ENCODE measurements at regions not wholly inside any gene's neighbourhood (a gene's known extent, or its start where the extent isn't known, plus 50 kb on each side); places are given as distances from the start of the nearest gene placed in this dataset.

DNA sequence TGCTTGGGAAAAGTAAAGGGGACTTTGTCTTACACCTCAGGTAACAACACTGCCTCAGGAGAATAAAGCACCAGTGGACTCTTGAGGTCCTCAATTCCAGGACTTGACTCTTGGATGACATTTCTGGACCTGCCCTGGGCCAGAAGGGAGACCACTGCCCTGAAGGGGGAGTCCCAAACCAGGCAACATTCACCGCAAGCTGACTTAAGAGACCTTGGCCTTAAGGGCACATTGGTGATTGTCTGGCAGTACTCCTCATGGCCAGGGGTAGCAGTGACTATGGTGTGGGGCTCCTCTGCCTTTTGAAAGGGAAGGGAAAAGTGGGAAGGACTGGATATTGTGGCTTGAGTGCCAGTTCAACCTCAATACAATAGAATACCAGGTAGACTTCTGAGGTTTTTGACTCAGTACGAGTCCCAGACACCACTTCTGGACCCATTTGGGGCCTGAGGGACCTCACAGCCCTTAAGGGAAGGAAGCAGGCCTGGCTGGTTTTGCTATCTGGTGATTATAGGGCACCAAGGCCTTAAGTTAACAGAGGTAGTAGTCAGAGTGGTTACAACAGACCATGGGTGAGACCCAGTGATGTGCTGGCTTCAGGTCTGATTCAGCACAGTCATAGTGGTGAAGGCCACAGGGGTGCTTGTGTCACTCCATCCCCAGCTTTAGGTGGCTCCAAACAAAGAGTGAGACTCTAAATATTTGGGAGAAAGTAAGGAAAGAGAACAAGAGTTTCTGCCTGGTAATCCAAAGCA is 121.2 kb upstream of the TET2 start:
- TF ChIP-seq CBX5 (IDR thresholded peaks at IDR 0.05; ENCODE audit: low read depth, low read length) (no peak), POLR2AphosphoS5 (IDR thresholded peaks at IDR 0.05; ENCODE audit: low read depth, low read length) (no peak), EZH2 (IDR thresholded peaks at IDR 0.05; ENCODE audit: low read depth, low read length, severe bottlenecking) (no peak), MAX (IDR thresholded peaks at IDR 0.05) (no peak), BCL11A (IDR thresholded peaks at IDR 0.05; ENCODE audit: low read depth in 2 of 2, low read length in 2 of 2) (no peak), GABPA (IDR thresholded peaks at IDR 0.05; ENCODE audit: borderline replicate concordance, insufficient read depth, low read length) (no peak), PHF8 (conservative IDR thresholded peaks at IDR 0.05; ENCODE audit: low read depth, low read length) (no peak), YY1 (IDR thresholded peaks at IDR 0.05; ENCODE audit: low read depth, low read length) (no peak)
- TF ChIP-seq, protein P1, sequence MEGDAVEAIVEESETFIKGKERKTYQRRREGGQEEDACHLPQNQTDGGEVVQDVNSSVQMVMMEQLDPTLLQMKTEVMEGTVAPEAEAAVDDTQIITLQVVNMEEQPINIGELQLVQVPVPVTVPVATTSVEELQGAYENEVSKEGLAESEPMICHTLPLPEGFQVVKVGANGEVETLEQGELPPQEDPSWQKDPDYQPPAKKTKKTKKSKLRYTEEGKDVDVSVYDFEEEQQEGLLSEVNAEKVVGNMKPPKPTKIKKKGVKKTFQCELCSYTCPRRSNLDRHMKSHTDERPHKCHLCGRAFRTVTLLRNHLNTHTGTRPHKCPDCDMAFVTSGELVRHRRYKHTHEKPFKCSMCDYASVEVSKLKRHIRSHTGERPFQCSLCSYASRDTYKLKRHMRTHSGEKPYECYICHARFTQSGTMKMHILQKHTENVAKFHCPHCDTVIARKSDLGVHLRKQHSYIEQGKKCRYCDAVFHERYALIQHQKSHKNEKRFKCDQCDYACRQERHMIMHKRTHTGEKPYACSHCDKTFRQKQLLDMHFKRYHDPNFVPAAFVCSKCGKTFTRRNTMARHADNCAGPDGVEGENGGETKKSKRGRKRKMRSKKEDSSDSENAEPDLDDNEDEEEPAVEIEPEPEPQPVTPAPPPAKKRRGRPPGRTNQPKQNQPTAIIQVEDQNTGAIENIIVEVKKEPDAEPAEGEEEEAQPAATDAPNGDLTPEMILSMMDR (IDR thresholded peaks at IDR 0.05; ENCODE audit: control extremely low read depth in 1 of 3, insufficient read depth in 1 of 3, low read depth in 1 of 3, low read length in 3 of 3): peak; percentile 36 to 50 (median 47)
- TF ChIP-seq, protein P2, sequence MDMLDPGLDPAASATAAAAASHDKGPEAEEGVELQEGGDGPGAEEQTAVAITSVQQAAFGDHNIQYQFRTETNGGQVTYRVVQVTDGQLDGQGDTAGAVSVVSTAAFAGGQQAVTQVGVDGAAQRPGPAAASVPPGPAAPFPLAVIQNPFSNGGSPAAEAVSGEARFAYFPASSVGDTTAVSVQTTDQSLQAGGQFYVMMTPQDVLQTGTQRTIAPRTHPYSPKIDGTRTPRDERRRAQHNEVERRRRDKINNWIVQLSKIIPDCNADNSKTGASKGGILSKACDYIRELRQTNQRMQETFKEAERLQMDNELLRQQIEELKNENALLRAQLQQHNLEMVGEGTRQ (IDR thresholded peaks at IDR 0.05; ENCODE audit: low read length): no peak

Measured in H1 (cell line).